ENCODE measurements at regions not wholly inside any gene's neighbourhood (a gene's known extent, or its start where the extent isn't known, plus 50 kb on each side); places are given as distances from the start of the nearest gene placed in this dataset.

DNA sequence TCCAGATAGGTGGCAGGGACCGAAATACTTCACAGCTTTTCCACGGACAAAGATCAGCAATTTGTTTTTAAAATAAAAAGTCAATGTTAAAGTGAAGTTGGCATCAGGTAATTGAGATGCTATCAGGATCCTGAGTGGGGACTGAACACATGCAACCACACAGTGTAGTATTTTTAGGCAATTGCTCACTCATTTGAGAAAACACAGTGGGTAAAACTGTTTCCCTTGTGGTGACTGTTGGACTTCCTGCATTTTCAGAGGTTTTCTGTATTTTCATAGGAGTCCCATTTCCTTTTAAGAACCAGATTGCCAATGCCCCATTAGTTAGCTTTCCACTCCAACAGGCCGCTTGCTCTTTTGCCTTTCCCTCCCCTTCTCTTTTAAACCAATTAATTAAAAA, 159.5 kb upstream of the ZNF32 start:
- TF ChIP-seq, protein P1, sequence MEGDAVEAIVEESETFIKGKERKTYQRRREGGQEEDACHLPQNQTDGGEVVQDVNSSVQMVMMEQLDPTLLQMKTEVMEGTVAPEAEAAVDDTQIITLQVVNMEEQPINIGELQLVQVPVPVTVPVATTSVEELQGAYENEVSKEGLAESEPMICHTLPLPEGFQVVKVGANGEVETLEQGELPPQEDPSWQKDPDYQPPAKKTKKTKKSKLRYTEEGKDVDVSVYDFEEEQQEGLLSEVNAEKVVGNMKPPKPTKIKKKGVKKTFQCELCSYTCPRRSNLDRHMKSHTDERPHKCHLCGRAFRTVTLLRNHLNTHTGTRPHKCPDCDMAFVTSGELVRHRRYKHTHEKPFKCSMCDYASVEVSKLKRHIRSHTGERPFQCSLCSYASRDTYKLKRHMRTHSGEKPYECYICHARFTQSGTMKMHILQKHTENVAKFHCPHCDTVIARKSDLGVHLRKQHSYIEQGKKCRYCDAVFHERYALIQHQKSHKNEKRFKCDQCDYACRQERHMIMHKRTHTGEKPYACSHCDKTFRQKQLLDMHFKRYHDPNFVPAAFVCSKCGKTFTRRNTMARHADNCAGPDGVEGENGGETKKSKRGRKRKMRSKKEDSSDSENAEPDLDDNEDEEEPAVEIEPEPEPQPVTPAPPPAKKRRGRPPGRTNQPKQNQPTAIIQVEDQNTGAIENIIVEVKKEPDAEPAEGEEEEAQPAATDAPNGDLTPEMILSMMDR (conservative IDR thresholded peaks at IDR 0.05; ENCODE audit: low read depth, low read length): no peak
- DNase-seq (ENCODE audit: low read depth): no peak
- no peak overlapping the region for H3K4me3 ChIP-seq (ENCODE audit: low read depth, low read length)

DNA sequence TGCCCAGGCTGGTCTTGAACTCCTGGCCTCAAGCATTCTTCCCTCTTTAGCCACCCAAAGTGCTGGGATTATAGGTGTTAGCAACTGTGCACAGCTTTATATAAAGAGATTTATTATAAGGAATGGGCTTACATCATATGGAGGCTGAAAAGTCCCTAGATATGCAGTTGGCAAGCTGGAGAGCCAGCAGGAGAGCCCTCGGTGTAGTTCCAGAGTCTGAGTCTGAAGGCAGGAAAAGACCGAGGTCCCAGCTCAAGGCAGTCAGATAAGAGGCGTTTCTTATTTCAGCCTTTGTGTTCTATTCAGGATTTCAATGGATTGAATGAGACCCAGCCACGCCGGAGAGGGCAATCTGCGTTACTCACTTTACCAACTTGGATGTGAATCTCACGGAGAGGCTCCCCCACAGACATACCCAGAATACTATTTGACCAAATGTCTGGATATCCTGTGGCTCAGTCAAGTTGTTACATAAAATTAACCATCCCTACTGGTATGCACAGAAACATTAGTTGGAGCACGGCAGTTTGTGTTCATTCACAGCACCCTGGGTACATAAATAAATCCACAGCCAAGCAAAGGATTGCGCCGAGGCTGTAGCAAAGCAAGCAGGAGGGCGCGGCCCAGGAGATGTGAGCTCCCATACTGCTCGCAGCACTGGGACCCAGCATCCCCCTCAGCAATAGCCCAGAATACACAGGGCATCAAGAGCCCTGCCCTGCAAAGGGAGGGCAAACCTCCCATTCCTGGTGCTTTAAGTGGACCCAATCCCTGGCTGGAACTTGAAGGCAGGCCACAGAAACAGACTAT, 158.4 kb upstream of the ZNF32 start:
- TF ChIP-seq, protein P1 (conservative IDR thresholded peaks at IDR 0.05; ENCODE audit: low read depth, low read length): no peak
- DNase-seq (ENCODE audit: low read depth): peak; percentile 56
- H3K4me3 ChIP-seq (ENCODE audit: low read depth, low read length): no peak overlapping the region

DNA sequence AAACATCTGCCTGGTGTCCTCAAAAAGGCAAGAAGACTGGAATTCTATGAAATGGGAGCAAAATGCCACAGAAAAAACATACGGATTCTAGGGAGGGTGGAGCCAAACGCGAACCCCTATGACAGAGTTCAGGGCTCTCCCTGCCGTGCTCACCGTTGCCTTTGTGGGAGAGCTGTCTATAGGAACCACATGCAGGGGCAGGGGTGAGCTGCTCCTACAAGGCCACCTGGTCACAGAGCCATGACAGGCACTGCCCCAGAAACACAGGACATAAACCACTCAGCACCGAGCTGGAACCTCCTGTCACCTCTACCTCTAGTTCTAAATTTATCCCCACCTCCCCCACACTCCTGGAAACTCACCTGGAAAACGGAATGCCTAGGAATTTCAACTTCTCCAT, 155.1 kb upstream of the ZNF32 start:
- no peak for DNase-seq (ENCODE audit: low read depth)
- TF ChIP-seq, protein P1 (conservative IDR thresholded peaks at IDR 0.05; ENCODE audit: low read depth, low read length): no peak
- no peak overlapping the region for H3K4me3 ChIP-seq (ENCODE audit: low read depth, low read length)

DNA sequence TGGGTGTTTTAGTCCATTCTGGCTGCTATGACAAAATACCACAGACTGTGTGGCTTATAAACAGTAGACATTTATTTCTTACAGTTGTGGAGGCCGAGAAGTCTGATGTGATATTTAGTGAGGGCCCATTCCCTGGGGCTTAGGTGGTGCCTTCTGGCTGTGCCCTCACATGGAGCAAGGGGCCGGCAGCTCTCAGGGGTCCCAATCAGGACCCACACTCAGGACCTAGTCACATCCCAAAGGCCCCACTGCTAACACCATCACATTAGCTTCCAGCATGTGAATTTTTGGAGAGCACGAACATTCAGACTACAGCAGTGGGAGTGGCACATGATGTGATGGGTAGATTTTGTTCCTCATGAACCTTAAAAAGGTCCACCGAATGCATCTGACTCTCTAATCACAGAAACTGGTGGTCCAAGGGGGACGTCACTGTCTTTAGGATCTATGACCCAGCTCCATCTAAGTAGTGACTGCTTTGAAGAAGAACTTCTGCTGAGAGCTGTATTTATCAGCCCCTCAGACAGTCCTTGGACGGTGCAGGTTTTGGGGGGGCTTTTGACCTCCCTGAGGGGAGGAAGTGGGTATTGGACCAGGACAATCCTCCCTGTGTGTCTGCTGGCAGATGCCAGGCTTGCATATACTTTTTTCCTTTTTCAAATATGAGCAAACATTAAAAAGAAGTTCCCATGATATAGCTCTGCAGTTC, 154.5 kb upstream of the ZNF32 start:
- no peak overlapping the region for H3K4me3 ChIP-seq (ENCODE audit: low read depth, low read length)
- TF ChIP-seq, protein P1 (conservative IDR thresholded peaks at IDR 0.05; ENCODE audit: low read depth, low read length): no peak
- DNase-seq (ENCODE audit: low read depth): no peak

DNA sequence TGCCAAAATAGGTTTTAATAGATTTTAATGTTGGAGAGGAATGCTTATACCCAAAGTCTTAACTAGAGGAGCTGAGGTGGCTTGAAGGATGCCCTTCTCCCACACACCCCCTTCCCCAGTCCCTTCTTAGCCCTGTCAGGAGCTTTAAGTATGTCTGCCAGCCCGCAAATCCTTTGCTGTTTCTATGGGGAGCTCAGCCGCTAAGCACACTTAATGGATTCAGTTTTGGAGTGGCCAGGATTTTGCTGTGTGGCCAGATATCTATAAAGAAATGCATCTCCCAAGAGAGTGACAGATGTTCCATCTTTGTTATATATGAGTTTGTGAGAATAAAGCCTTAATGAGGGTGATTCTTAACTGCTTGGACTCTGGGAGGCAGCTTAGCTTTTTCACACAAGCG, 152.9 kb upstream of the ZNF32 start:
- TF ChIP-seq, protein P1 (conservative IDR thresholded peaks at IDR 0.05; ENCODE audit: low read depth, low read length): no peak
- H3K4me3 ChIP-seq (ENCODE audit: low read depth, low read length): no peak overlapping the region
- DNase-seq (ENCODE audit: low read depth): no peak

DNA sequence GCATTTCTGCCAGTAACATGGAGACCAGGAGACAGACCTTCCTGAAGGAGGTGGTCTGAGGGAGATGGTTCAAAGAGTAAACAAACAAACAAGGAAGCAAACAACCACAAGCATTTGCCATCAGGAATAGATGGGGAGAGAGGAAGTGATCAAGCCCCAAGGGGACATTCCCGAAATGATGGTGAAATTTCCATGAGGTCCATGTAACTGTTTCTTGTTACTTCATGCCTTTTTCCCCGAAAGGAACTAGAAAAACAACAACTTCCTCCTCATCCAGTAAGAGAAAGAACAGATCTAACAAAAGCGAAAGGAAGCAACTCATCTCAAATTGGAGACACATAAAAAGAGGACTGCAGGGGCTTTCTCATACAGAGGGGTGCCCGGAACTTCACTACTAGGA, 152.5 kb upstream of the ZNF32 start:
- no peak overlapping the region for H3K4me3 ChIP-seq (ENCODE audit: low read depth, low read length)
- no peak for DNase-seq (ENCODE audit: low read depth)
- TF ChIP-seq, protein P1 (conservative IDR thresholded peaks at IDR 0.05; ENCODE audit: low read depth, low read length): no peak

Measured in choroid plexus epithelial cell (primary cell).